Adrenal gland (tissue), 9 donors: ENCODE measurements at regions not wholly inside any gene's neighbourhood (a gene's known extent, or its start where the extent isn't known, plus 50 kb on each side); places are given as distances from the start of the nearest gene placed in this dataset.

Experiments used
- DNase-seq, 7 donors: peaks; one replicate each; pipeline ENCODE4 v3.0.0-alpha.2; 2019 to 2020
- H3K27ac ChIP-seq, 5 donors: fragments of 200-600 bp; sonication (generic) in 4 of 5; 1 replicate in 3 of 5; 2 replicates in 2 of 5; pipeline versions ENCODE4 v1.5.1 to v1.8.0; 2016 to 2020; ENCODE audit warnings: mild to moderate bottlenecking in 1 of 5
- H3K27me3 ChIP-seq: fragments of 200-600 bp; 2 replicates; pipeline ENCODE4 v1.8.0; 2021
- H3K36me3 ChIP-seq, 2 donors: fragments of 200-600 bp; replicated peaks in 1 of 2; 1 replicate in 1 of 2; 2 replicates in 1 of 2; pipeline versions ENCODE4 v1.5.1 to v1.8.0; 2018 to 2022
- H3K4me1 ChIP-seq, 2 donors: fragments of 200-600 bp; replicated peaks in 1 of 2; 1 replicate in 1 of 2; 2 replicates in 1 of 2; pipeline versions ENCODE4 v1.5.1 to v1.8.0; 2018 to 2021
- H3K4me3 ChIP-seq, 4 donors: fragments of 200-600 bp; sonication (generic) in 3 of 4; one replicate each; pipeline ENCODE4 v1.5.1; 2016 to 2018
- H3K9me3 ChIP-seq, 3 donors: fragments of 200-600 bp; sonication (generic) in 1 of 3; replicated peaks in 1 of 3; 1 replicate in 2 of 3; 2 replicates in 1 of 3; pipeline versions ENCODE4 v1.5.1 to v1.8.0; 2016 to 2021
- POLR2A ChIP-seq, 2 donors: fragments of 450-650 bp; IDR thresholded peaks; one replicate each; pipeline ENCODE4 v1.6.1; 2017; ENCODE audit warnings: antibody characterized with exemption in 2 of 2, mild to moderate bottlenecking in 2 of 2, moderate library complexity in 1 of 2
- WGBS, 4 donors: extraction: QIAGEN DNeasy Blood & Tissue Kit in 2 of 4; methylation state at CpG; one replicate each; pipeline versions ENCODE4 v1.1.5 to v1.1.7; 2013 to 2017; 5-methylcytosine and 5-hydroxymethylcytosine counted together
- intact Hi-C, 2 donors: fragments of 100-400 bp; cut with DNase I; formaldehyde crosslinking; loops; one replicate each; pipeline versions ENCODE4 v1.14.1 to v1.15.0; 2022 to 2023
- TF ChIP-seq, protein P1 (sequence below), 6 experiments: fragments of 450-650 bp in 4 of 6; fragments of 200-600 bp in 2 of 6; sonication (generic) in 1 of 6; IDR thresholded peaks; 1 replicate in 5 of 6; 2 replicates in 1 of 6; pipeline versions ENCODE4 v1.5.1 to v1.8.0; 2016 to 2021; ENCODE audit warnings: antibody characterized with exemption in 6 of 6, mild to moderate bottlenecking in 2 of 6, moderate library complexity in 1 of 6
- donor health status: healthy with polysubstance abuse.
- donor health status: Bipolar disorder and iron deficiency.
- donor health status: DM: yes; HTN: yes; CAD: no.
- donor health status: DM: no; HTN: no; CAD: no.
- donor health status: DM: no; HTN: no; CAD: no.

DNA sequence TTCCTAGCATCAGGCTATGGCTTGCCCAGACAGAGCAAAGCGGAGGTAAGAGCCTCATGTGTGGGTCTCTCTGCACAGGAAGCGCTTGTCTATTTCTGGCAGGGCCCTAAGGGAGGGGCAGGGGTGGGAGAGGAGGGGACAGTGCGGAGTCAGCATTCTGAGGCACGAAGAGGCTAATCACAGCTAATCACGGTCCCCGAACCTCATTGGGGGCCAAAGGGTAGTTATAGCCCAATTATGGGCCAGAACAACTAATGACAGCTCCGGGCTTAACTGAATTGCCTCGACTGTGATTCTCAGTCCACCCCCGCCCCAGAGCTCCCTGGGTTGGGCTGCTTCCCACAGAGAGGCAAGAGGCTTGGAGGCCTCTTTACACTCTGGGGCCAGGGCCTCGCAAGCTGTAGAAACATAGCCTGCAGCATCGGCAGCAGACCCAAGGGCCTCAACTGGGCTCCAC is 72.7 kb upstream of the PRDM11 start:
- no peaks in the 10 kb centered on the region for H3K27me3 ChIP-seq
- H3K4me1 ChIP-seq: peaks cover 0 to 4% of the 10 kb centered on the region in 2 donors
- H3K36me3 ChIP-seq: no peaks in the 10 kb centered on the region
- no peak overlapping the region for H3K4me3 ChIP-seq
- no peak overlapping the region for H3K27ac ChIP-seq
- WGBS, 4 donors: 54 to 94% (median 60%) methylated on average over 6 to 11 of the region's 11 CpGs
- no peaks in the 10 kb centered on the region for H3K9me3 ChIP-seq
- intact Hi-C loops: no loop called here
- no peak for DNase-seq
- TF ChIP-seq, protein P1, sequence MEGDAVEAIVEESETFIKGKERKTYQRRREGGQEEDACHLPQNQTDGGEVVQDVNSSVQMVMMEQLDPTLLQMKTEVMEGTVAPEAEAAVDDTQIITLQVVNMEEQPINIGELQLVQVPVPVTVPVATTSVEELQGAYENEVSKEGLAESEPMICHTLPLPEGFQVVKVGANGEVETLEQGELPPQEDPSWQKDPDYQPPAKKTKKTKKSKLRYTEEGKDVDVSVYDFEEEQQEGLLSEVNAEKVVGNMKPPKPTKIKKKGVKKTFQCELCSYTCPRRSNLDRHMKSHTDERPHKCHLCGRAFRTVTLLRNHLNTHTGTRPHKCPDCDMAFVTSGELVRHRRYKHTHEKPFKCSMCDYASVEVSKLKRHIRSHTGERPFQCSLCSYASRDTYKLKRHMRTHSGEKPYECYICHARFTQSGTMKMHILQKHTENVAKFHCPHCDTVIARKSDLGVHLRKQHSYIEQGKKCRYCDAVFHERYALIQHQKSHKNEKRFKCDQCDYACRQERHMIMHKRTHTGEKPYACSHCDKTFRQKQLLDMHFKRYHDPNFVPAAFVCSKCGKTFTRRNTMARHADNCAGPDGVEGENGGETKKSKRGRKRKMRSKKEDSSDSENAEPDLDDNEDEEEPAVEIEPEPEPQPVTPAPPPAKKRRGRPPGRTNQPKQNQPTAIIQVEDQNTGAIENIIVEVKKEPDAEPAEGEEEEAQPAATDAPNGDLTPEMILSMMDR (IDR thresholded peaks at IDR 0.05): no peak
- no peak for TF ChIP-seq POLR2A (IDR thresholded peaks at IDR 0.05)

DNA sequence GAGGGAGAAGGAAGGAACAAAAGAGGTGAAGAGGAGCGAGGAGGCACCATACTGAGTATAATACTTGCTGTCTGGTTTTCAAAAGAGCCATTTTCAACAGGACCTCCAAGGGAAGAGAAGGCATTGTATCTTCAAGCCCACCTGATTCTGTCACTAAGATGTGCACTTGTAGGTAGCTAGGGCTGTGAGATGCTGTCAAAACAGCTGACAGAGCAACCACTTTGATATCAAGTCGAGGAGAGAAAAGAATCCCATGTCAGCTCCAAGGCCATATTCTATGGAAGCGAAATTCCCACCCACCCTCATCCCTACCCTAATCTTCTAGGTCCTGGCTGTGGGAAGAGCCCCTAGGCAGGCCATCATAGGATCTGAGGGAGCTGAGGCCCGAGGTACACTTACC is 70.9 kb upstream of the PRDM11 start:
- Histone ChIP-seq H3K36me3 (no peaks in the 10 kb centered on the region), H3K4me3 (no peak overlapping the region), H3K27me3 (no peaks in the 10 kb centered on the region), H3K9me3 (no peaks in the 10 kb centered on the region), H3K4me1 (peaks cover 0 to 4% of the 10 kb centered on the region in 2 donors), H3K27ac (no peak overlapping the region)
- intact Hi-C loops: no loop called here
- no peak for DNase-seq
- TF ChIP-seq, protein P1 (IDR thresholded peaks at IDR 0.05): no peak
- TF ChIP-seq POLR2A (IDR thresholded peaks at IDR 0.05): no peak
- 79 to 91% (median 90%) methylated on average over 4 of the region's 4 CpGs for WGBS, 4 donors

DNA sequence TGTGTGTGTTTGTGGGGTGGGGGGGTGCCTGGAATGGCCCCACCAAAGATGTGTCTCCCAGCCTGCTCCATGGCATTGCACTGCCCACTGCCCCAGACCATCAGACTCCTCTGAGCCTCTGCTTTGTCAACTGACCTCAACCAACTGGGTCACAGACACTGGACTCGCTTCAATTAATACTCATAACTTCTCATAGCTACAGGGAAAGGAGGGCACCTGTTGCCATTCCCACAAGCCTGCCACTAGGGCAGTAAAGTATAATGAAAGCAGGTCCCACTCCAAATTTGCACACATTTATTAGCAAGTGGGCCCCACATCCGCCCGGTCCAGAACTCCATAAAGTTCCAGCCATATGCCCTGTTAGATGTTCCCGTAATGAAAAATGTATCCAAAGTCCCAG is 70.5 kb upstream of the PRDM11 start:
- no peak for TF ChIP-seq POLR2A (IDR thresholded peaks at IDR 0.05)
- TF ChIP-seq, protein P1 (IDR thresholded peaks at IDR 0.05): no peak
- intact Hi-C loops: no loop called here
- 90 to 98% (median 95%) methylated on average over 4 of the region's 4 CpGs for WGBS, 4 donors
- no peaks in the 10 kb centered on the region for H3K9me3 ChIP-seq
- H3K4me3 ChIP-seq: no peak overlapping the region
- H3K27ac ChIP-seq: no peak overlapping the region
- peaks cover 0 to 4% of the 10 kb centered on the region in 2 donors for H3K4me1 ChIP-seq
- no peaks in the 10 kb centered on the region for H3K36me3 ChIP-seq
- no peak for DNase-seq
- H3K27me3 ChIP-seq: no peaks in the 10 kb centered on the region

DNA sequence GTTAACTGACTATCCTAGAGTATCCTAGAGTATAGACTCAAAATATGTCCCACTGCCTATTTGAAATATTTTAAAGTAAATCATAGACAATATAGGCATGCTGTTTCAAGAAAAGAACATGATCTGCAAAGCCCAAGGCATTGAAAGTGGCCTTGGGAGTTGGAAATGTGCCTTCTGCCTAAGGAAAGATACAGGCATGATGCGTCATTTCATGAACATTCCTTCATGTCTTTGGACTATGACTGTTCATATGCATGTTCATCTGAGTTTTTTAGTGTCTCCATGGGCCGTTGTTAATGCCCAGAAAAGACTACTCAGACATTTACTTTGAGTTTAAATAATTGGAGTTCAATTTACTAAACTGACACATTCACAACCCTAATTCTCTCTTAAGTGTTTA is 69.7 kb upstream of the PRDM11 start:
- no peaks in the 10 kb centered on the region for H3K27me3 ChIP-seq
- no peak for TF ChIP-seq POLR2A (IDR thresholded peaks at IDR 0.05)
- TF ChIP-seq, protein P1 (IDR thresholded peaks at IDR 0.05): no peak
- H3K27ac ChIP-seq: no peak overlapping the region
- intact Hi-C loops: no loop called here
- no peak for DNase-seq
- H3K36me3 ChIP-seq: no peaks in the 10 kb centered on the region
- H3K9me3 ChIP-seq: no peaks in the 10 kb centered on the region
- 71 to 86% (median 76%) methylated on average over 2 of the region's 2 CpGs for WGBS, 4 donors
- peaks cover 0 to 4% of the 10 kb centered on the region in 2 donors for H3K4me1 ChIP-seq
- H3K4me3 ChIP-seq: no peak overlapping the region
